Kidney epithelial cell (primary cell): ENCODE measurements at regions not wholly inside any gene's neighbourhood (a gene's known extent, or its start where the extent isn't known, plus 50 kb on each side); places are given as distances from the start of the nearest gene placed in this dataset.

Source experiments
- DNase-seq: peaks from one replicate; pipeline ENCODE4 v3.0.0-alpha.2; 2010; ENCODE audit warnings: low read depth
- H3K27me3 ChIP-seq: 2 replicates; pipeline ENCODE4 v1.6.0; 2011; ENCODE audit warnings: low read length; ENCODE audit not compliant: control insufficient read depth, insufficient read depth
- H3K36me3 ChIP-seq: 2 replicates; pipeline ENCODE4 v1.5.1; 2011; ENCODE audit warnings: low read length; ENCODE audit not compliant: control insufficient read depth, insufficient read depth
- H3K4me3 ChIP-seq: 2 replicates; pipeline ENCODE4 v1.5.1; 2011; ENCODE audit warnings: low read depth, mild to moderate bottlenecking, control low read depth, low read length
- CTCF ChIP-seq: IDR thresholded peaks from 2 replicates; pipeline ENCODE4 v1.5.1; 2011; ENCODE audit warnings: mild to moderate bottlenecking, moderate library complexity, low read length, control low read depth, inconsistent platforms; ENCODE audit not compliant: insufficient read depth, poor library complexity, severe bottlenecking

- no peak for DNase-seq
- no peak for TF ChIP-seq CTCF
- Histone ChIP-seq H3K27me3 (no peaks in the 10 kb centered on the region), H3K36me3 (no peaks in the 10 kb centered on the region), H3K4me3 (no peak overlapping the region)
Observed at GRCh38 chr2:118502106-118502505, 345.3 kb downstream of the EN1 start.

DNA sequence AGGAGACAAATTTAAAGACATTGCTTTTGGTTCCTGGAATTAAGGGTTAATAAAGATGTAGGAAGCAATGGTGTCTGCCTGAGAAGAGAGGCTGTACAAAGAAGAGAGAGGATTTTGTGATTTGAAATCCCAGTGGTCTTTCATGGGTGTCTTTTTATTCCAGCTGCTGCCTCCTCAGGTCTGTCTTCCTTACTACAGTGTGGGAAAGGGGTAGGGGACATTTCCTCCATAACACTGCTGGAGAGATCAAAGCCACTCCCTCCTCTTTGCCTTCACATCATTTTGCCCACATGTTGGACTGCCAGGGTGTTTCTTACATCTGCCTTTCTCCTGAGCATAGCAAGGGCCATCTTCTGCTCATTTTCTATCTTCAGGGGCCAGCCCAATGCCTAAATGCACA is 348.5 kb downstream of the EN1 start:
- TF ChIP-seq CTCF, result no peak
- Histone ChIP-seq H3K27me3 (no peaks in the 10 kb centered on the region), H3K4me3 (no peak overlapping the region), H3K36me3 (no peaks in the 10 kb centered on the region)
- no peak for DNase-seq

GRCh38 chr2:118496870-118497611 is 350.4 kb downstream of the EN1 start:
- TF ChIP-seq CTCF, result no peak
- H3K27me3 ChIP-seq, result no peaks in the 10 kb centered on the region
- H3K4me3 ChIP-seq, result no peak overlapping the region
- no peak for DNase-seq
- H3K36me3 ChIP-seq, result no peaks in the 10 kb centered on the region

DNA sequence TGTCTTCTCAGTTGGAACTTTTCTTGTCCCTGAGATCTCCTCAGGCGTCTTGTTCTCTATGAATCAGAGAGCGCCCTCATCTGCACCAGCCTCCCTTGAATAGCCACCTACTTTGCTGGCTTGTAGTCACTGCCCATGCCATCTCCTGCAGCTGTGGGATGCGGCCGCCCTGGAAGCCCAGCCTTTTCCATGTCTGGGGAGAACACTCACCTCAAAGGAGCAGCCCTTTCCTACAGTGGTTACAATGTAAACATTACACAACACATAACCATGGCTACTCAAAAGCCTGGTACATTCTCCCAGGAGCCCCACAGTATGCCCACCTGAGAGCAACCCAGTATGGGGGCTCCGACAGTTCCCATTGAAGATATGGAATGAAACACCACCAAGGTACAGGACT is 351.0 kb downstream of the EN1 start:
- Histone ChIP-seq H3K36me3 (no peaks in the 10 kb centered on the region), H3K27me3 (no peaks in the 10 kb centered on the region), H3K4me3 (no peak overlapping the region)
- no peak for TF ChIP-seq CTCF
- no peak for DNase-seq

DNA sequence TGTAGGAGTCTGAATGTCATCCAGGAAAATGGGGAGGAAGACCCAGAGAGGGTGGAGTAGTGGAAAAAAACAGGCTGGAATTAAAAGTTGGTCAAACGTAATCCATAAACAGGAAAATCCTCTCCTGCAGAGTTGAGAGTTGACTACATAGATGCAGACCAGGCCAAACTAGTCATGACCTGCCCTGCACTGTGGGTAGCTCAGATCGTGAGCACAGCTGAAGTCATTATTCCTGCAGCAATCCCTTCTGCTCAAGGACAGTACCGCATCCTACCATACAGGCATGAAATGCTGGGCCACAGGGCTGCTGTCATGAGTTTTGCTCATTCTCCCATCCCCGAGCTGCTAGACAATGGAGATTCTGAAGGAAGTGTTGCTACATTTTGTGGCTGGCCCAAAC is 352.2 kb downstream of the EN1 start:
- Histone ChIP-seq H3K36me3 (no peaks in the 10 kb centered on the region), H3K4me3 (no peak overlapping the region), H3K27me3 (no peaks in the 10 kb centered on the region)
- TF ChIP-seq CTCF, result no peak
- no peak for DNase-seq

GRCh38 chr2:118493213-118493612 is 354.2 kb downstream of the EN1 start:
- Histone ChIP-seq H3K36me3 (no peaks in the 10 kb centered on the region), H3K27me3 (no peaks in the 10 kb centered on the region), H3K4me3 (no peak overlapping the region)
- DNase-seq, result no peak
- TF ChIP-seq CTCF, result no peak
